NB4 (cell line): ENCODE measurements at regions not wholly inside any gene's neighbourhood (a gene's known extent, or its start where the extent isn't known, plus 50 kb on each side); places are given as distances from the start of the nearest gene placed in this dataset.
"Not testable (repeated sequence)": the region's sequence is repeated elsewhere in the genome, so short reads cannot be mapped to it uniquely, and the experiment has no call there.

Experiments used
- MYC ChIP-seq: IDR thresholded peaks from 2 replicates; pipeline ENCODE4 v1.6.1; 2011; ENCODE audit warnings: low read depth, low read length
- POLR2A ChIP-seq: IDR thresholded peaks from 2 replicates; pipeline ENCODE4 v1.6.1; 2011; ENCODE audit warnings: mild to moderate bottlenecking; ENCODE audit not compliant: insufficient read length; ENCODE audit errors: extremely low read depth
- TF ChIP-seq, protein P1 (sequence below): IDR thresholded peaks from one replicate; pipeline ENCODE4 v1.5.1; 2012; ENCODE audit warnings: low read depth, low read length
- TF ChIP-seq, protein P2 (sequence below): IDR thresholded peaks from 2 replicates; pipeline ENCODE4 v1.6.1; 2011; ENCODE audit warnings: low read depth, low read length

DNA sequence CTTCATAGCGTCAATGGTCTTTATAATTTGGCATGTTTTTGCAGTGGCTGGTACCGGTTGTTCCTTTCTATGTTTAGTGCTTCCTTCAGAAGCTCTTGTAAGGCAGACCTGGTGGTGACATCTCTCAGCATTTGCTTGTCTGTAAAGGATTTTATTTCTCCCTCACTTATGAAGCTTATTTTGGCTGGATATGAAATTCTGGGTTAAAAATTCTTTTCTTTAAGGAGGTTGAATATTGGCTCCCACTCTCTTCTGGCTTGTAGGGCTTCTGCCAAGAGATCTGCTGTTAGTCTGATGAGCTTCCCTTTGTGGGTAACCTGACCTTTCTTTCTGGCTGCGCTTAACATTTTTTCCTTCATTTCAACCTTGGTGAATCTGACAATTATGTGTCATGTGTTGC lies 250.0 kb upstream of the CTNNB1 start:
- TF ChIP-seq, protein P1, sequence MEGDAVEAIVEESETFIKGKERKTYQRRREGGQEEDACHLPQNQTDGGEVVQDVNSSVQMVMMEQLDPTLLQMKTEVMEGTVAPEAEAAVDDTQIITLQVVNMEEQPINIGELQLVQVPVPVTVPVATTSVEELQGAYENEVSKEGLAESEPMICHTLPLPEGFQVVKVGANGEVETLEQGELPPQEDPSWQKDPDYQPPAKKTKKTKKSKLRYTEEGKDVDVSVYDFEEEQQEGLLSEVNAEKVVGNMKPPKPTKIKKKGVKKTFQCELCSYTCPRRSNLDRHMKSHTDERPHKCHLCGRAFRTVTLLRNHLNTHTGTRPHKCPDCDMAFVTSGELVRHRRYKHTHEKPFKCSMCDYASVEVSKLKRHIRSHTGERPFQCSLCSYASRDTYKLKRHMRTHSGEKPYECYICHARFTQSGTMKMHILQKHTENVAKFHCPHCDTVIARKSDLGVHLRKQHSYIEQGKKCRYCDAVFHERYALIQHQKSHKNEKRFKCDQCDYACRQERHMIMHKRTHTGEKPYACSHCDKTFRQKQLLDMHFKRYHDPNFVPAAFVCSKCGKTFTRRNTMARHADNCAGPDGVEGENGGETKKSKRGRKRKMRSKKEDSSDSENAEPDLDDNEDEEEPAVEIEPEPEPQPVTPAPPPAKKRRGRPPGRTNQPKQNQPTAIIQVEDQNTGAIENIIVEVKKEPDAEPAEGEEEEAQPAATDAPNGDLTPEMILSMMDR, result not testable (repeated sequence)
- TF ChIP-seq MYC, POLR2A: not testable (repeated sequence)
- TF ChIP-seq, protein P2, sequence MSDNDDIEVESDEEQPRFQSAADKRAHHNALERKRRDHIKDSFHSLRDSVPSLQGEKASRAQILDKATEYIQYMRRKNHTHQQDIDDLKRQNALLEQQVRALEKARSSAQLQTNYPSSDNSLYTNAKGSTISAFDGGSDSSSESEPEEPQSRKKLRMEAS, result not testable (repeated sequence)
